Upper lobe of left lung (tissue), 4 donors: ENCODE measurements at regions not wholly inside any gene's neighbourhood (a gene's known extent, or its start where the extent isn't known, plus 50 kb on each side); places are given as distances from the start of the nearest gene placed in this dataset.

Experiments used
- EP300 ChIP-seq, 4 donors: sonication (generic); formaldehyde crosslinking; IDR thresholded peaks; one replicate each; pipeline ENCODE4 v1.5.1; 2017; ENCODE audit warnings: antibody characterized with exemption in 4 of 4, control low read depth in 2 of 4
- POLR2A ChIP-seq, 4 donors: fragments of 450-650 bp; IDR thresholded peaks; one replicate each; pipeline ENCODE4 v1.5.1; 2016 to 2017; ENCODE audit warnings: antibody characterized with exemption in 4 of 4, mild to moderate bottlenecking in 2 of 4
- POLR2AphosphoS5 ChIP-seq, 2 donors: sonication (generic); formaldehyde crosslinking; IDR thresholded peaks; one replicate each; pipeline ENCODE4 v1.5.1; 2017; ENCODE audit warnings: antibody characterized with exemption in 2 of 2
- TF ChIP-seq, protein P1 (sequence below), 6 experiments: fragments of 450-650 bp in 4 of 6; fragments of 200-600 bp in 2 of 6; sonication (generic) in 2 of 6; IDR thresholded peaks; one replicate each; pipeline ENCODE4 v1.5.1; 2016 to 2019; ENCODE audit warnings: antibody characterized with exemption in 6 of 6

DNA sequence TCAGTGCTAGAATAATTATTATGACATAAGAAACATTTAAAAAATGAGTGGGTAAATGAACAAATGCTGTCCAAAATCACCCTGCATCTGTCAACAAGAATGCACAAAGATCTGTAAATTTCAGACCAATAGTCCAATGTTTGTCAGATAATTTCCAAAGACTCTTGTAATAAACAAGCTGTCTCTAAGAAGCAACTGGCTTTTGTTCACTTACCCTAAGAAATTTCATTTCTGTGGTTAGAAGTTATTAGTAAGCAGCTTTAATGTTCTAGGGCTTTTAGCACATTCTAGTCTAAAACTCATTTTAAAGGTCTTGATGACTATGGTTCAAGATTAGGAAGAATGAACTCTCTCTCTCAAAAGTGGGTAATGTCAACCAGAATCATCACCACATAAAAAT lies 560.3 kb upstream of the SMIM31 start:
- no peak for TF ChIP-seq EP300 (IDR thresholded peaks at IDR 0.05)
- TF ChIP-seq, protein P1, sequence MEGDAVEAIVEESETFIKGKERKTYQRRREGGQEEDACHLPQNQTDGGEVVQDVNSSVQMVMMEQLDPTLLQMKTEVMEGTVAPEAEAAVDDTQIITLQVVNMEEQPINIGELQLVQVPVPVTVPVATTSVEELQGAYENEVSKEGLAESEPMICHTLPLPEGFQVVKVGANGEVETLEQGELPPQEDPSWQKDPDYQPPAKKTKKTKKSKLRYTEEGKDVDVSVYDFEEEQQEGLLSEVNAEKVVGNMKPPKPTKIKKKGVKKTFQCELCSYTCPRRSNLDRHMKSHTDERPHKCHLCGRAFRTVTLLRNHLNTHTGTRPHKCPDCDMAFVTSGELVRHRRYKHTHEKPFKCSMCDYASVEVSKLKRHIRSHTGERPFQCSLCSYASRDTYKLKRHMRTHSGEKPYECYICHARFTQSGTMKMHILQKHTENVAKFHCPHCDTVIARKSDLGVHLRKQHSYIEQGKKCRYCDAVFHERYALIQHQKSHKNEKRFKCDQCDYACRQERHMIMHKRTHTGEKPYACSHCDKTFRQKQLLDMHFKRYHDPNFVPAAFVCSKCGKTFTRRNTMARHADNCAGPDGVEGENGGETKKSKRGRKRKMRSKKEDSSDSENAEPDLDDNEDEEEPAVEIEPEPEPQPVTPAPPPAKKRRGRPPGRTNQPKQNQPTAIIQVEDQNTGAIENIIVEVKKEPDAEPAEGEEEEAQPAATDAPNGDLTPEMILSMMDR (IDR thresholded peaks at IDR 0.05): no peak
- no peak for TF ChIP-seq POLR2AphosphoS5 (IDR thresholded peaks at IDR 0.05)
- TF ChIP-seq POLR2A (IDR thresholded peaks at IDR 0.05): no peak
